SK-N-SH (cell line): ENCODE measurements at regions not wholly inside any gene's neighbourhood (a gene's known extent, or its start where the extent isn't known, plus 50 kb on each side); places are given as distances from the start of the nearest gene placed in this dataset.

Experiments used
- CTCF ChIA-PET: fragments of 300-600, 350-600 bp; formaldehyde crosslinking; extraction: SDS; loops from one replicate; lab custom pipeline; 2021; lab: Yijun Ruan, JAX
- POLR2A ChIA-PET: fragments of 350-600 bp; sonication (Branson Sonifier 250); formaldehyde crosslinking; extraction: SDS; loops from one replicate; lab custom pipeline; 2020; ENCODE audit warnings: antibody characterized with exemption, inconsistent platforms; lab: Yijun Ruan, JAX
- DNase-seq: peaks from one replicate; pipeline ENCODE4 v3.0.0; 2012
- H2AFZ ChIP-seq: fragments of 200-600 bp; sonication (generic); 2 replicates; pipeline ENCODE4 v1.8.1; 2016; ENCODE audit warnings: antibody characterized with exemption, mild to moderate bottlenecking, low read depth
- H3F3A ChIP-seq: fragments of 200-600 bp; sonication (generic); replicated peaks from 2 replicates; pipeline ENCODE3; 2016; ENCODE audit warnings: antibody characterized with exemption, mild to moderate bottlenecking; ENCODE audit not compliant: insufficient read depth
- H3K27ac ChIP-seq, 2 experiments: fragments of 200-500 bp in 1 of 2; fragments of 200-600 bp in 1 of 2; sonication (Bioruptor generic) in 1 of 2; sonication (generic), shearing (Covaris generic) in 1 of 2; 2 replicates each; pipeline versions ENCODE4 v1.5.1 to v1.6.1; 2014 to 2016; ENCODE audit warnings: low read depth in 2 of 2, inconsistent platforms in 1 of 2, low read length in 1 of 2, mild to moderate bottlenecking in 1 of 2, mixed read lengths in 1 of 2
- H3K27me3 ChIP-seq: fragments of 200-600 bp; sonication (generic), shearing (Covaris generic); 2 replicates; pipeline ENCODE4 v1.6.1; 2016; ENCODE audit warnings: mixed run types; ENCODE audit not compliant: insufficient read depth
- H3K36me3 ChIP-seq, 2 experiments: fragments of 200-500 bp in 1 of 2; fragments of 200-600 bp in 1 of 2; sonication (Bioruptor generic) in 1 of 2; sonication (generic) in 1 of 2; replicated peaks in 1 of 2; 2 replicates each; pipeline versions ENCODE3 to v1.5.1; 2014 to 2016; ENCODE audit warnings: low read length in 1 of 2, mild to moderate bottlenecking in 1 of 2; ENCODE audit not compliant: insufficient read depth in 2 of 2, control insufficient read depth in 1 of 2
- H3K4me1 ChIP-seq, 2 experiments: fragments of 200-500 bp in 1 of 2; fragments of 200-600 bp in 1 of 2; sonication (Bioruptor generic) in 1 of 2; sonication (generic), shearing (Covaris generic) in 1 of 2; 2 replicates each; pipeline versions ENCODE4 v1.5.1 to v1.6.1; 2014 to 2016; ENCODE audit warnings: low read depth in 1 of 2, low read length in 1 of 2, mixed run types in 1 of 2; ENCODE audit not compliant: insufficient read depth in 2 of 2, control insufficient read depth in 1 of 2
- H3K4me2 ChIP-seq: fragments of 200-600 bp; sonication (generic), shearing (Covaris generic); 2 replicates; pipeline ENCODE4 v1.6.1; 2017; ENCODE audit warnings: mixed run types
- H3K4me3 ChIP-seq, 2 experiments: fragments of 200-500 bp in 1 of 2; fragments of 200-600 bp in 1 of 2; sonication (Bioruptor generic) in 1 of 2; sonication (generic), shearing (Covaris generic) in 1 of 2; 2 replicates each; pipeline versions ENCODE4 v1.5.1 to v1.8.1; 2014 to 2016; ENCODE audit warnings: low read depth in 2 of 2, inconsistent platforms in 1 of 2, low read length in 1 of 2, mild to moderate bottlenecking in 1 of 2, mixed read lengths in 1 of 2, moderate library complexity in 1 of 2
- H3K79me2 ChIP-seq: fragments of 200-600 bp; sonication (generic); 2 replicates; pipeline ENCODE4 v1.8.1; 2017; ENCODE audit warnings: mild to moderate bottlenecking; ENCODE audit not compliant: insufficient read depth
- H3K9ac ChIP-seq: fragments of 200-600 bp; sonication (generic); 2 replicates; pipeline ENCODE4 v1.6.1; 2017; ENCODE audit warnings: mixed run types
- H3K9me2 ChIP-seq: fragments of 200-600 bp; sonication (generic); 2 replicates; pipeline ENCODE4 v1.6.1; 2017; ENCODE audit warnings: mixed run types
- H3K9me3 ChIP-seq: fragments of 200-600 bp; sonication (generic); 2 replicates; pipeline ENCODE4 v1.6.1; 2017; ENCODE audit warnings: mixed run types, mild to moderate bottlenecking, moderate library complexity
- H4K20me1 ChIP-seq: fragments of 200-600 bp; sonication (generic); 2 replicates; pipeline ENCODE4 v1.6.1; 2017; ENCODE audit warnings: mild to moderate bottlenecking, mixed run types; ENCODE audit not compliant: insufficient read depth
- ELF1 ChIP-seq: IDR thresholded peaks from 2 replicates; pipeline ENCODE4 v1.4.0; 2012
- FOSL2 ChIP-seq: IDR thresholded peaks from 2 replicates; pipeline ENCODE4 v1.4.0; 2012; ENCODE audit warnings: low read depth, mild to moderate bottlenecking, moderate library complexity, borderline replicate concordance
- GABPA ChIP-seq: IDR thresholded peaks from 2 replicates; pipeline ENCODE4 v1.4.0; 2012; ENCODE audit warnings: low read depth, mild to moderate bottlenecking
- NFIC ChIP-seq: IDR thresholded peaks from 2 replicates; pipeline ENCODE4 v1.4.0; 2012; ENCODE audit warnings: borderline replicate concordance
- PBX3 ChIP-seq: IDR thresholded peaks from 2 replicates; pipeline ENCODE4; 2012
- POLR2AphosphoS5 ChIP-seq: IDR thresholded peaks from 2 replicates; pipeline ENCODE4 v1.6.1; 2012; ENCODE audit warnings: low read depth, low read length
- SMC3 ChIP-seq: IDR thresholded peaks from 2 replicates; pipeline ENCODE4 v1.6.1; 2012; ENCODE audit warnings: low read depth, low read length, improper control_type of control experiment
- TAF1 ChIP-seq: IDR thresholded peaks from 2 replicates; pipeline ENCODE4 v1.6.1; 2012; ENCODE audit warnings: low read depth, mild to moderate bottlenecking, low read length, moderate library complexity, borderline replicate concordance
- TCF12 ChIP-seq: IDR thresholded peaks from 2 replicates; pipeline ENCODE4 v1.4.0; 2012
- TEAD4 ChIP-seq: IDR thresholded peaks from 2 replicates; pipeline ENCODE4 v1.4.0; 2012; ENCODE audit warnings: mild to moderate bottlenecking, borderline replicate concordance; ENCODE audit not compliant: insufficient read depth
- USF1 ChIP-seq: IDR thresholded peaks from 2 replicates; pipeline ENCODE4 v1.4.0; 2012; ENCODE audit warnings: low read depth, borderline replicate concordance
- USF2 ChIP-seq: fragments of 150-350 bp; IDR thresholded peaks from 2 replicates; pipeline ENCODE4 v1.6.1; 2017; ENCODE audit warnings: antibody characterized with exemption, low read length, low read depth, borderline replicate concordance
- WGBS: methylation state at CpG from one replicate; pipeline ENCODE4 v1.1.6; 2017; ENCODE audit warnings: low lambda C conversion rate; 5-methylcytosine and 5-hydroxymethylcytosine counted together
- TF ChIP-seq, protein P1 (sequence below): IDR thresholded peaks from 2 replicates; pipeline ENCODE4 v1.6.1; 2012; ENCODE audit warnings: mild to moderate bottlenecking, low read depth, low read length, moderate library complexity
- TF ChIP-seq, protein P2 (sequence below): IDR thresholded peaks from 2 replicates; pipeline ENCODE4 v1.4.0; 2012; ENCODE audit warnings: low read depth, borderline replicate concordance
- TF ChIP-seq, protein P3 (sequence below): fragments of 200-600 bp; sonication (generic); IDR thresholded peaks from 2 replicates; pipeline ENCODE4 v1.6.1; 2017; ENCODE audit warnings: antibody characterized with exemption, mild to moderate bottlenecking, moderate library complexity

GRCh38 chr20:20831794-20832193 lies 119.3 kb upstream of the RALGAPA2 start:
- no peak overlapping the region for H3K9ac ChIP-seq
- no peaks in the 10 kb centered on the region for H3K9me3 ChIP-seq
- WGBS, result 19% methylated on average over 5 of the region's 6 CpGs
- ChIA-PET CTCF (no interaction called here), POLR2A (no interaction called here)
- no peaks in the 10 kb centered on the region for H3K79me2 ChIP-seq
- H3F3A ChIP-seq, result no peaks in the 10 kb centered on the region
- no peak for DNase-seq
- H3K4me1 ChIP-seq, result no peaks in the 10 kb centered on the region
- H2AFZ ChIP-seq, result no peak overlapping the region
- peaks cover 43% of the 10 kb centered on the region for H3K27me3 ChIP-seq
- TF ChIP-seq GABPA, result no peak
- no peak for TF ChIP-seq SMC3
- TF ChIP-seq POLR2AphosphoS5, result no peak
- TF ChIP-seq, protein P1, sequence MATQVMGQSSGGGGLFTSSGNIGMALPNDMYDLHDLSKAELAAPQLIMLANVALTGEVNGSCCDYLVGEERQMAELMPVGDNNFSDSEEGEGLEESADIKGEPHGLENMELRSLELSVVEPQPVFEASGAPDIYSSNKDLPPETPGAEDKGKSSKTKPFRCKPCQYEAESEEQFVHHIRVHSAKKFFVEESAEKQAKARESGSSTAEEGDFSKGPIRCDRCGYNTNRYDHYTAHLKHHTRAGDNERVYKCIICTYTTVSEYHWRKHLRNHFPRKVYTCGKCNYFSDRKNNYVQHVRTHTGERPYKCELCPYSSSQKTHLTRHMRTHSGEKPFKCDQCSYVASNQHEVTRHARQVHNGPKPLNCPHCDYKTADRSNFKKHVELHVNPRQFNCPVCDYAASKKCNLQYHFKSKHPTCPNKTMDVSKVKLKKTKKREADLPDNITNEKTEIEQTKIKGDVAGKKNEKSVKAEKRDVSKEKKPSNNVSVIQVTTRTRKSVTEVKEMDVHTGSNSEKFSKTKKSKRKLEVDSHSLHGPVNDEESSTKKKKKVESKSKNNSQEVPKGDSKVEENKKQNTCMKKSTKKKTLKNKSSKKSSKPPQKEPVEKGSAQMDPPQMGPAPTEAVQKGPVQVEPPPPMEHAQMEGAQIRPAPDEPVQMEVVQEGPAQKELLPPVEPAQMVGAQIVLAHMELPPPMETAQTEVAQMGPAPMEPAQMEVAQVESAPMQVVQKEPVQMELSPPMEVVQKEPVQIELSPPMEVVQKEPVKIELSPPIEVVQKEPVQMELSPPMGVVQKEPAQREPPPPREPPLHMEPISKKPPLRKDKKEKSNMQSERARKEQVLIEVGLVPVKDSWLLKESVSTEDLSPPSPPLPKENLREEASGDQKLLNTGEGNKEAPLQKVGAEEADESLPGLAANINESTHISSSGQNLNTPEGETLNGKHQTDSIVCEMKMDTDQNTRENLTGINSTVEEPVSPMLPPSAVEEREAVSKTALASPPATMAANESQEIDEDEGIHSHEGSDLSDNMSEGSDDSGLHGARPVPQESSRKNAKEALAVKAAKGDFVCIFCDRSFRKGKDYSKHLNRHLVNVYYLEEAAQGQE, result no peak
- TF ChIP-seq TEAD4, result no peak
- TF ChIP-seq, protein P2, sequence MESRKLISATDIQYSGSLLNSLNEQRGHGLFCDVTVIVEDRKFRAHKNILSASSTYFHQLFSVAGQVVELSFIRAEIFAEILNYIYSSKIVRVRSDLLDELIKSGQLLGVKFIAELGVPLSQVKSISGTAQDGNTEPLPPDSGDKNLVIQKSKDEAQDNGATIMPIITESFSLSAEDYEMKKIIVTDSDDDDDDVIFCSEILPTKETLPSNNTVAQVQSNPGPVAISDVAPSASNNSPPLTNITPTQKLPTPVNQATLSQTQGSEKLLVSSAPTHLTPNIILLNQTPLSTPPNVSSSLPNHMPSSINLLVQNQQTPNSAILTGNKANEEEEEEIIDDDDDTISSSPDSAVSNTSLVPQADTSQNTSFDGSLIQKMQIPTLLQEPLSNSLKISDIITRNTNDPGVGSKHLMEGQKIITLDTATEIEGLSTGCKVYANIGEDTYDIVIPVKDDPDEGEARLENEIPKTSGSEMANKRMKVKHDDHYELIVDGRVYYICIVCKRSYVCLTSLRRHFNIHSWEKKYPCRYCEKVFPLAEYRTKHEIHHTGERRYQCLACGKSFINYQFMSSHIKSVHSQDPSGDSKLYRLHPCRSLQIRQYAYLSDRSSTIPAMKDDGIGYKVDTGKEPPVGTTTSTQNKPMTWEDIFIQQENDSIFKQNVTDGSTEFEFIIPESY, result no peak
- TF ChIP-seq ELF1, result no peak
- no peak for TF ChIP-seq USF2
- no peak for TF ChIP-seq USF1
- no peak for TF ChIP-seq FOSL2
- no peak for TF ChIP-seq PBX3
- no peak for TF ChIP-seq TAF1
- no peak for TF ChIP-seq TCF12
- TF ChIP-seq, protein P3, sequence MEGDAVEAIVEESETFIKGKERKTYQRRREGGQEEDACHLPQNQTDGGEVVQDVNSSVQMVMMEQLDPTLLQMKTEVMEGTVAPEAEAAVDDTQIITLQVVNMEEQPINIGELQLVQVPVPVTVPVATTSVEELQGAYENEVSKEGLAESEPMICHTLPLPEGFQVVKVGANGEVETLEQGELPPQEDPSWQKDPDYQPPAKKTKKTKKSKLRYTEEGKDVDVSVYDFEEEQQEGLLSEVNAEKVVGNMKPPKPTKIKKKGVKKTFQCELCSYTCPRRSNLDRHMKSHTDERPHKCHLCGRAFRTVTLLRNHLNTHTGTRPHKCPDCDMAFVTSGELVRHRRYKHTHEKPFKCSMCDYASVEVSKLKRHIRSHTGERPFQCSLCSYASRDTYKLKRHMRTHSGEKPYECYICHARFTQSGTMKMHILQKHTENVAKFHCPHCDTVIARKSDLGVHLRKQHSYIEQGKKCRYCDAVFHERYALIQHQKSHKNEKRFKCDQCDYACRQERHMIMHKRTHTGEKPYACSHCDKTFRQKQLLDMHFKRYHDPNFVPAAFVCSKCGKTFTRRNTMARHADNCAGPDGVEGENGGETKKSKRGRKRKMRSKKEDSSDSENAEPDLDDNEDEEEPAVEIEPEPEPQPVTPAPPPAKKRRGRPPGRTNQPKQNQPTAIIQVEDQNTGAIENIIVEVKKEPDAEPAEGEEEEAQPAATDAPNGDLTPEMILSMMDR, result no peak
- no peak for TF ChIP-seq NFIC
- no peaks in the 10 kb centered on the region for H3K9me2 ChIP-seq
- no peak overlapping the region for H3K4me3 ChIP-seq
- no peak overlapping the region for H3K27ac ChIP-seq
- no peaks in the 10 kb centered on the region for H4K20me1 ChIP-seq
- H3K36me3 ChIP-seq, result no peaks in the 10 kb centered on the region
- H3K4me2 ChIP-seq, result no peak overlapping the region
